HCT116 (cell line): ENCODE measurements at regions not wholly inside any gene's neighbourhood (a gene's known extent, or its start where the extent isn't known, plus 50 kb on each side); places are given as distances from the start of the nearest gene placed in this dataset.

Experiments used
- ATAC-seq: fragments of 200-7000 bp; cut with Tn5 transposase; 2 replicates; pipeline ENCODE4 v1.9.1; 2020; ENCODE audit warnings: mild to moderate bottlenecking, moderate library complexity
- BruUV-seq: library from RNA; stranded (reverse); fragments of 400-500 nt; replicated peaks from 2 replicates; lab custom pipeline; 2021; lab: Mats Ljungman, UMichigan
- CTCF ChIA-PET: fragments of 300-600 bp; sonication (Branson Sonifier 250); formaldehyde crosslinking; loops from one replicate; lab custom pipeline; 2021; ENCODE audit warnings: antibody characterized with exemption; lab: Charles Lee
- POLR2A ChIA-PET: fragments of 300-600, 350-600 bp; sonication (Branson Sonifier 250); formaldehyde crosslinking; loops from one replicate; lab custom pipeline; 2021; ENCODE audit warnings: antibody characterized with exemption; lab: Charles Lee
- RAD21 ChIA-PET, 2 experiments: fragments of 300-600 bp; sonication (Branson Sonifier 250); formaldehyde crosslinking; loops; one replicate each; lab custom pipeline; 2023; ENCODE audit warnings: low total read pairs in 2 of 2; ENCODE audit not compliant: uncharacterized antibody in 2 of 2, unreplicated experiment in 2 of 2, low non-redundant PET in 1 of 2; lab: Charles Lee
- DNase-seq: peaks from one replicate; pipeline ENCODE4 v3.0.0-alpha.2; 2010; ENCODE audit warnings: low read depth, low spot score
- H2AFZ ChIP-seq: fragments of 200-600 bp; shearing (Covaris generic), sonication (generic); 2 replicates; pipeline ENCODE4 v1.6.1; 2017; ENCODE audit warnings: low read depth, mixed run types, mixed read lengths, antibody characterized with exemption, low read length; ENCODE audit not compliant: poor library complexity, severe bottlenecking
- H3K27ac ChIP-seq: 2 replicates; pipeline ENCODE4 v1.5.1; 2012; ENCODE audit warnings: low read depth, low read length
- H3K27me3 ChIP-seq: fragments of 200-600 bp; sonication (generic); 2 replicates; pipeline ENCODE4 v1.6.1; 2016; ENCODE audit warnings: mixed run types, low read length, mixed read lengths; ENCODE audit not compliant: insufficient read depth
- H3K36me3 ChIP-seq, 2 experiments: fragments of 200-500 bp in 1 of 2; fragments of 200-600 bp in 1 of 2; sonication (Bioruptor generic) in 1 of 2; sonication (generic) in 1 of 2; 2 replicates each; pipeline versions ENCODE4 v1.5.1 to v1.6.1; 2014 to 2016; ENCODE audit warnings: low read length in 2 of 2, inconsistent platforms in 1 of 2, mixed read lengths in 1 of 2, mixed run types in 1 of 2; ENCODE audit not compliant: insufficient read depth in 2 of 2, control insufficient read depth in 1 of 2
- H3K4me1 ChIP-seq, 2 experiments: fragments of 200-600 bp in 1 of 2; sonication (generic) in 1 of 2; 2 replicates each; pipeline versions ENCODE4 v1.5.1 to v1.6.1; 2012 to 2017; ENCODE audit warnings: low read length in 2 of 2, inconsistent platforms in 1 of 2, mild to moderate bottlenecking in 1 of 2, mixed read lengths in 1 of 2, mixed run types in 1 of 2, moderate library complexity in 1 of 2; ENCODE audit not compliant: insufficient read depth in 2 of 2, control insufficient read depth in 1 of 2
- H3K4me2 ChIP-seq: fragments of 200-600 bp; sonication (generic); 2 replicates; pipeline ENCODE4 v1.6.1; 2017; ENCODE audit warnings: mixed run types, low read length, mixed read lengths
- H3K4me3 ChIP-seq, 2 experiments: fragments of 200-600 bp in 1 of 2; sonication (generic) in 1 of 2; replicated peaks in 1 of 2; 2 replicates each; pipeline ENCODE4 v1.5.1; 2011 to 2016; ENCODE audit warnings: low read length in 2 of 2, control low read depth in 1 of 2, low read depth in 1 of 2, mild to moderate bottlenecking in 1 of 2, mixed read lengths in 1 of 2, mixed run types in 1 of 2
- H3K79me2 ChIP-seq: fragments of 200-600 bp; sonication (generic); 2 replicates; pipeline ENCODE4 v1.6.1; 2017; ENCODE audit warnings: mild to moderate bottlenecking, mixed run types, low read length, moderate library complexity, mixed read lengths; ENCODE audit not compliant: insufficient read depth
- H3K9ac ChIP-seq: fragments of 200-600 bp; sonication (generic); 2 replicates; pipeline ENCODE4 v1.6.1; 2016; ENCODE audit warnings: low read length, mixed read lengths
- H3K9me2 ChIP-seq: fragments of 200-600 bp; sonication (generic), shearing (Covaris generic); 2 replicates; pipeline ENCODE4 v1.6.1; 2017; ENCODE audit warnings: mixed run types, mild to moderate bottlenecking, moderate library complexity; ENCODE audit not compliant: insufficient read depth
- H3K9me3 ChIP-seq, 2 experiments: fragments of 200-500 bp in 1 of 2; fragments of 200-600 bp in 1 of 2; sonication (Bioruptor generic) in 1 of 2; sonication (generic) in 1 of 2; 2 replicates each; pipeline ENCODE4 v1.6.1; 2014 to 2017; ENCODE audit warnings: low read length in 2 of 2, mixed read lengths in 2 of 2, inconsistent platforms in 1 of 2, low read depth in 1 of 2, mild to moderate bottlenecking in 1 of 2, mixed run types in 1 of 2, moderate library complexity in 1 of 2; ENCODE audit not compliant: control insufficient read depth in 1 of 2, insufficient read depth in 1 of 2
- H4K20me1 ChIP-seq: fragments of 200-600 bp; sonication (generic), shearing (Covaris generic); 2 replicates; pipeline ENCODE4 v1.6.1; 2017; ENCODE audit warnings: mixed run types, mild to moderate bottlenecking, moderate library complexity; ENCODE audit not compliant: insufficient read depth
- CBX3 ChIP-seq: IDR thresholded peaks from 2 replicates; pipeline ENCODE4 v1.6.1; 2012; ENCODE audit warnings: low read depth
- CEBPB ChIP-seq: IDR thresholded peaks from 2 replicates; pipeline ENCODE4 v1.6.1; 2012; ENCODE audit warnings: low read depth
- EGR1 ChIP-seq: IDR thresholded peaks from 2 replicates; pipeline ENCODE4 v1.6.1; 2012; ENCODE audit warnings: low read depth
- ELF1 ChIP-seq: IDR thresholded peaks from 2 replicates; pipeline ENCODE4 v1.6.1; 2012; ENCODE audit warnings: low read depth, borderline replicate concordance
- EZH2 ChIP-seq: fragments of 200-600 bp; sonication (generic); IDR thresholded peaks from 2 replicates; pipeline ENCODE4 v1.6.1; 2017; ENCODE audit warnings: antibody characterized with exemption, mixed run types
- EZH2phosphoT487 ChIP-seq: fragments of 200-600 bp; IDR thresholded peaks from 2 replicates; pipeline ENCODE4 v1.6.1; 2018; ENCODE audit warnings: antibody characterized with exemption, borderline replicate concordance
- FOSL1 ChIP-seq: IDR thresholded peaks from 2 replicates; pipeline ENCODE4 v1.6.1; 2012; ENCODE audit warnings: low read depth
- JUND ChIP-seq: IDR thresholded peaks from 2 replicates; pipeline ENCODE4 v1.6.1; 2012
- POLR2A ChIP-seq: IDR thresholded peaks from 2 replicates; pipeline ENCODE4 v1.7.0; 2011; ENCODE audit warnings: borderline replicate concordance; ENCODE audit not compliant: insufficient read depth, insufficient read length; ENCODE audit errors: extremely low read depth
- POLR2AphosphoS5 ChIP-seq: IDR thresholded peaks from 2 replicates; pipeline ENCODE4 v1.6.1; 2011; ENCODE audit warnings: mild to moderate bottlenecking, low read depth, low read length, moderate library complexity
- SIN3A ChIP-seq: IDR thresholded peaks from 2 replicates; pipeline ENCODE4 v1.6.1; 2012; ENCODE audit warnings: low read depth
- TCF7L2 ChIP-seq: IDR thresholded peaks from 2 replicates; pipeline ENCODE4 v1.7.0; 2011; ENCODE audit warnings: borderline replicate concordance, inconsistent platforms; ENCODE audit not compliant: insufficient read depth, insufficient read length; ENCODE audit errors: extremely low read depth
- YY1 ChIP-seq: IDR thresholded peaks from 2 replicates; pipeline ENCODE4 v1.6.1; 2011; ENCODE audit warnings: low read length, low read depth, moderate library complexity, mild to moderate bottlenecking; ENCODE audit not compliant: insufficient replicate concordance; ENCODE audit errors: extremely low read depth
- ZNF274 ChIP-seq: fragments of 200-500 bp; sonication (Bioruptor generic); IDR thresholded peaks from 2 replicates; pipeline ENCODE4 v1.6.1; 2014; ENCODE audit warnings: mild to moderate bottlenecking, low read depth, low read length, inconsistent platforms
- intact Hi-C: fragments of 100-400 bp; cut with micrococcal nuclease; formaldehyde crosslinking; loops from 2 replicates; pipeline ENCODE4 v1.10.0; 2022
- TF ChIP-seq, protein P1 (sequence below): IDR thresholded peaks from 2 replicates; pipeline ENCODE4 v1.6.1; 2011; ENCODE audit warnings: mild to moderate bottlenecking, low read length, moderate library complexity; ENCODE audit not compliant: insufficient replicate concordance; ENCODE audit errors: extremely low read depth
- TF ChIP-seq, protein P2 (sequence below): IDR thresholded peaks from 2 replicates; pipeline ENCODE4 v1.6.1; 2012; ENCODE audit warnings: low read depth
- TF ChIP-seq, protein P3 (sequence below): IDR thresholded peaks from 2 replicates; pipeline ENCODE4 v1.6.1; 2012

DNA sequence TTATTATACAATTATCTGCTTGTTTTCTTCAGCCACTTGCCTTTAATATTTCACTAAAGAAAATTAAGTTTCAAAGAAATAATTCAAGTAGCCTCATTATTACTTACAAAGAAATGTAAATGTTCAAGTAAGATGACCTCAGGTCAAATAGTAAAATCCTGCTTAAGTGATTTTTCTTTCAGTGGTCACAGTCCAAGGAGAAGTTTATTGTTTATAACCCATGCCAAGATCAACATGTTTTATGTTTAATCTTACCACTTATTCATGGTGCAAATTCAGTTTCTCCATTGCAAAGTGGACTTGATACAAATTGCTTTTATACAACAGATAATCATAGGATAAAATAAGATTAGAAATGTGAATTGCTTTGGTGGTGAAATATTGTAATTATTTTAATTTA is 370.2 kb upstream of the FLRT2 start:
- POLR2A ChIA-PET, result no interaction called here
- no peak for DNase-seq

More for the DNA sequence above, 370.2 kb upstream of the FLRT2 start:
- RAD21 ChIA-PET, result no interaction called here
- H3K36me3 ChIP-seq, result no peaks in the 10 kb centered on the region
- H3K4me1 ChIP-seq, result no peaks in the 10 kb centered on the region
- H3K9me2 ChIP-seq, result no peaks in the 10 kb centered on the region
- TF ChIP-seq YY1, result no peak
- no peak for TF ChIP-seq EZH2
- TF ChIP-seq, protein P1, sequence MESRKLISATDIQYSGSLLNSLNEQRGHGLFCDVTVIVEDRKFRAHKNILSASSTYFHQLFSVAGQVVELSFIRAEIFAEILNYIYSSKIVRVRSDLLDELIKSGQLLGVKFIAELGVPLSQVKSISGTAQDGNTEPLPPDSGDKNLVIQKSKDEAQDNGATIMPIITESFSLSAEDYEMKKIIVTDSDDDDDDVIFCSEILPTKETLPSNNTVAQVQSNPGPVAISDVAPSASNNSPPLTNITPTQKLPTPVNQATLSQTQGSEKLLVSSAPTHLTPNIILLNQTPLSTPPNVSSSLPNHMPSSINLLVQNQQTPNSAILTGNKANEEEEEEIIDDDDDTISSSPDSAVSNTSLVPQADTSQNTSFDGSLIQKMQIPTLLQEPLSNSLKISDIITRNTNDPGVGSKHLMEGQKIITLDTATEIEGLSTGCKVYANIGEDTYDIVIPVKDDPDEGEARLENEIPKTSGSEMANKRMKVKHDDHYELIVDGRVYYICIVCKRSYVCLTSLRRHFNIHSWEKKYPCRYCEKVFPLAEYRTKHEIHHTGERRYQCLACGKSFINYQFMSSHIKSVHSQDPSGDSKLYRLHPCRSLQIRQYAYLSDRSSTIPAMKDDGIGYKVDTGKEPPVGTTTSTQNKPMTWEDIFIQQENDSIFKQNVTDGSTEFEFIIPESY, result no peak
- no peak for TF ChIP-seq POLR2A
- no peak for TF ChIP-seq ELF1
- TF ChIP-seq FOSL1, result no peak
- TF ChIP-seq JUND, result no peak
- TF ChIP-seq ZNF274, result no peak
- TF ChIP-seq TCF7L2, result no peak
- TF ChIP-seq CBX3, result no peak
- TF ChIP-seq, protein P2, sequence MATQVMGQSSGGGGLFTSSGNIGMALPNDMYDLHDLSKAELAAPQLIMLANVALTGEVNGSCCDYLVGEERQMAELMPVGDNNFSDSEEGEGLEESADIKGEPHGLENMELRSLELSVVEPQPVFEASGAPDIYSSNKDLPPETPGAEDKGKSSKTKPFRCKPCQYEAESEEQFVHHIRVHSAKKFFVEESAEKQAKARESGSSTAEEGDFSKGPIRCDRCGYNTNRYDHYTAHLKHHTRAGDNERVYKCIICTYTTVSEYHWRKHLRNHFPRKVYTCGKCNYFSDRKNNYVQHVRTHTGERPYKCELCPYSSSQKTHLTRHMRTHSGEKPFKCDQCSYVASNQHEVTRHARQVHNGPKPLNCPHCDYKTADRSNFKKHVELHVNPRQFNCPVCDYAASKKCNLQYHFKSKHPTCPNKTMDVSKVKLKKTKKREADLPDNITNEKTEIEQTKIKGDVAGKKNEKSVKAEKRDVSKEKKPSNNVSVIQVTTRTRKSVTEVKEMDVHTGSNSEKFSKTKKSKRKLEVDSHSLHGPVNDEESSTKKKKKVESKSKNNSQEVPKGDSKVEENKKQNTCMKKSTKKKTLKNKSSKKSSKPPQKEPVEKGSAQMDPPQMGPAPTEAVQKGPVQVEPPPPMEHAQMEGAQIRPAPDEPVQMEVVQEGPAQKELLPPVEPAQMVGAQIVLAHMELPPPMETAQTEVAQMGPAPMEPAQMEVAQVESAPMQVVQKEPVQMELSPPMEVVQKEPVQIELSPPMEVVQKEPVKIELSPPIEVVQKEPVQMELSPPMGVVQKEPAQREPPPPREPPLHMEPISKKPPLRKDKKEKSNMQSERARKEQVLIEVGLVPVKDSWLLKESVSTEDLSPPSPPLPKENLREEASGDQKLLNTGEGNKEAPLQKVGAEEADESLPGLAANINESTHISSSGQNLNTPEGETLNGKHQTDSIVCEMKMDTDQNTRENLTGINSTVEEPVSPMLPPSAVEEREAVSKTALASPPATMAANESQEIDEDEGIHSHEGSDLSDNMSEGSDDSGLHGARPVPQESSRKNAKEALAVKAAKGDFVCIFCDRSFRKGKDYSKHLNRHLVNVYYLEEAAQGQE, result no peak
- TF ChIP-seq EZH2phosphoT487, result no peak
- no peak for TF ChIP-seq EGR1
- no peak for TF ChIP-seq SIN3A
- no peak for TF ChIP-seq CEBPB
- TF ChIP-seq, protein P3, sequence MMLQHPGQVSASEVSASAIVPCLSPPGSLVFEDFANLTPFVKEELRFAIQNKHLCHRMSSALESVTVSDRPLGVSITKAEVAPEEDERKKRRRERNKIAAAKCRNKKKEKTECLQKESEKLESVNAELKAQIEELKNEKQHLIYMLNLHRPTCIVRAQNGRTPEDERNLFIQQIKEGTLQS, result no peak
- no peak for TF ChIP-seq POLR2AphosphoS5
- no peak for ATAC-seq
- no peak overlapping the region for H3K4me2 ChIP-seq
- CTCF ChIA-PET, result no interaction called here
- intact Hi-C loops, result no loop called here
- H4K20me1 ChIP-seq, result no peaks in the 10 kb centered on the region
- H2AFZ ChIP-seq, result no peak overlapping the region
- BruUV-seq, result no TSS peak
- H3K27ac ChIP-seq, result no peak overlapping the region
- no peak overlapping the region for H3K9ac ChIP-seq
- H3K9me3 ChIP-seq, result peaks cover 7 to 17% of the 10 kb centered on the region in 2 experiments; a peak in 2 of 4 replicates
- H3K27me3 ChIP-seq, result no peaks in the 10 kb centered on the region
- no peaks in the 10 kb centered on the region for H3K79me2 ChIP-seq
- no peak overlapping the region for H3K4me3 ChIP-seq
